Skeletal muscle cell (primary cell): ENCODE measurements at regions not wholly inside any gene's neighbourhood (a gene's known extent, or its start where the extent isn't known, plus 50 kb on each side); places are given as distances from the start of the nearest gene placed in this dataset.
"Not testable (repeated sequence)": the region's sequence is repeated elsewhere in the genome, so short reads cannot be mapped to it uniquely, and the experiment has no call there.

Experiments used
- DNase-seq: peaks from one replicate; pipeline ENCODE4 v3.0.0-alpha.2; 2010; ENCODE audit warnings: low read depth
- H3K4me3 ChIP-seq: 2 replicates; pipeline ENCODE4 v1.5.1; 2011; ENCODE audit warnings: low read depth, mild to moderate bottlenecking, control low read depth, low read length, moderate library complexity

DNA sequence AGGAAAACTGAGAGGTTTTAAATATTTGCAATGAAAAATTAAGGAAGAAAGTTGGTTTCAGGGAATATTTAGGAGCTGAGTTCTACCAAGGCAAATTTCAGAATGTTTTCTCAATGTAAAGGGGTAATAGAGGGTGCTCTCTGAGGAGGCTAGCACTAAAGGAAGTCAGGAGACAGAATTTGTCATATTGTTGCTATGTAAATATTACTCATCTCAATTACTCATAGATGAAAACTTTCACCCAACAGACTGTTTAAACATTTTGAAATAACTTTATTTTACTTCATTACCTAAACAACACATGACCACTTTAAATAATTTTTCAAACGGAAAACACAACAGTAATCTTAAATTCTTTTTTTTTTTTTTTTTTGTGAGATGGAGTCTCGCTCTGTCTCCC is 274.8 kb upstream of the NRG3 start:
- no peak overlapping the region for H3K4me3 ChIP-seq
- DNase-seq: peak; percentile 14

DNA sequence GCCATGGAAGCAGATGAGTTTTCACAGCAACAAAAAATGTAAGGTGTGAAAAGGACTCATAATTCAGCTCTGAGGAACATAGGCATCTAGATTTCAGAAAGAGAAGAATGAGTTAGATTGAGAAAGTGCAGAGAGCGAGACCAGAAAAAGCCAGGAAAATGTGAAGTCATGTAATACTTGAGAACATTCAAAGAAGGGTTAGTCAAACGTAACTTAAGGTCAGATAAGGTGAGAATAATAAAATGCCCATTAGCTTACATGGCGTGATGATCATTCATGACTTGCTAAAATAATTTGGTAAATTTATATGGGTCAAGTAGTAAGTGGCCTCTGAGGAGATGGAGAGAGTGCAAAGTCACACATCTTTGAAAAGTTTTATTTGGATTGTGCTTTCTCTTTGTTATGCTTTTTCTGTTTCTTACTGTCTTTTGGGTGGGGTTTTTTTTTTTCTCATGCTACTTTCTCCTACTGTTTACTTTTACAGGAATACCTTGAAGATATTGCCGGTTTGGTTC is 271.8 kb upstream of the NRG3 start:
- DNase-seq: no peak
- H3K4me3 ChIP-seq: no peak overlapping the region

DNA sequence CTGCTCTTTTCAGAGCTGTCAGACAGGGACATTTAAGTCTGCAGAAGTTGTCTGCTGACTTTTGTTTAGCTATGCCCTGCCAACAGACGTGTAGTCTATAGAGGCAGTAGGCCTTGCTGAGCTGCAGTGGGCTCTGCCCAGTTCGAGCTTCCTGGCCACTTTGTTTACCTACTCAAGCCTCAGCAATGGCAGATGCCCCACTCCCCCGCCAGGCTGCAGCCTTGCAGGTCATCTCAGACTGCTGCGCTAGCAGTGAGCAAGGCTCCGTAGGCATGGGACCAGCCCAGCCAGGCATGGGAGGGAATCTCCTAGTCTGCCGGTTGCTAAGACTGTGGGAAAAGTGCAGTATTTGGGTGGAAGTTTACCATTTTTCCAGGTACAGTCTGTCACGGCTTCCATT is 230.5 kb upstream of the NRG3 start:
- not testable (repeated sequence) for H3K4me3 ChIP-seq, DNase-seq

DNA sequence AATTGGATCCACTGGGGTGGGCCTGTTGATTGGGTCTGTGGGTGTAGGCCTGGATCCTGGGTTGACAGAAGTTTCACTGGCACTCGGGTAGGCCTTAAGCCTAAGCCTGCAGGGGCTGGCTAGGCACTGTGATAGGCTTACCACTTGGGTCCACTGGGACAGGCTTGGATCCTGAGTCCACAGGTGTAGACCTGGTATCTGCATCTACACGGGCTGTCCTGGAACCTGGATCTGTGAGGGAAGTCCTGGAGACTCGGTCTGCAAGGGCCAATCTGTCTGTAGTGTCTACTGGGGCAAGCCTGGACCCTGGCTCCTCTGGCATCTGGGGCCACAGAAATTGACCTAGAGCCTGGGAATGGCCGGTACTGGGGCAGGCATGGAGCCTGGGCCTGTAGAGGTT is 219.0 kb upstream of the NRG3 start:
- H3K4me3 ChIP-seq: no peak overlapping the region
- no peak for DNase-seq

DNA sequence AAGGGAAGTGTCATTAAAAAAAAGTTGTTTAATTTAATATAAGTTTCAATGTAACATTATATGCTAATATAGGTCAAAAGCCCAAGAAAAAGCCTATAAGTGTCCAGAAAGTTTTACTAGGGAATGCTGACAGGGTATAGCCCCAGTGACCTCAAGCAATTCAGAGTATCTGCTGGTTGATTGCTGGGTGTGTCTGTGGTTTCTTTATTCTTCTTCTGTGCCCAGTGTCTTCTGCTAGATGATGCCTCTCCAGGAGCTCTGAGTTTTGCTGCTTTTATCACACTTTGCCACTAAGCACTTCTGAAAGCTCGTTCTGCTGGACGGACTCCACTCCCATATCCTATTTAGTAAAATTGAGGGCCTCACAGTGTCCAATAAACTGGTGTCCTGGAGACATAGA is 212.2 kb upstream of the NRG3 start:
- H3K4me3 ChIP-seq: no peak overlapping the region
- no peak for DNase-seq

DNA sequence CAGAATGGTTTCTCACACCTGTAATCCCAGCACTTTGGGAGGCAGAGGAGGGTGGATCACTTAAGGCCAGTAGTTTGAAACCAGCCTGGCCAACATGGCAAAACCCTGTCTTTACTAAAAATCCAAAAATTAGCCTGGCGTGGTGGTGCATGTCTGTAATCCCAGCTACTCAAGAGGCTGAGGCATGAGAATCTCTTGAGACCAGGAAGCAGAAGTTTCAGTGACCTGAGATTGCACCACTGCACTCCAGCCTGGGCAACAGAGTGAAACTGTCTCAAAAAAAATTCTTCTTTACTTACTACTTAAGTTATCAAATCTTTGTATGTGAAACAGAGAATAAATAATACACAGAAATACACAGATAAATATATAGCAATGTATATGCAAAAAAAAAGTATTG is 210.2 kb upstream of the NRG3 start:
- H3K4me3 ChIP-seq, DNase-seq: not testable (repeated sequence)

DNA sequence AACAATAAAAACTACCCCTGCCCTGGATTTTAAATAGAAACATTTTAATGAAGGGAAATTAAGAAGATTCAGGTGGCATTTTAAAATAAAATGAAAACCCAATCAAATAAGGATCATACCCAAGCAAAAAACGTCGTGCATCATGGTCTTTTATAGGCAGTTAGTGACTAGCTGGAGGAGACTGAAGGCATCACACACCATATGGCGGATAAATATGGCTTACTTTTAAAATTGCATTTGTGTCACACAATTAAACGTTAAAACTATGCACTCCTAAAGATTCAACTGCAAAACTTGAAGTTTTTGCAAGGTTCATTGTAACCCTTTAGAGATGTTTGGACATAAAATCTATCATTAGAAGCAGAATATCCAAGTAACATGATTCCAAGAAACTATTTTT is 200.1 kb upstream of the NRG3 start:
- H3K4me3 ChIP-seq: no peak overlapping the region
- no peak for DNase-seq

DNA sequence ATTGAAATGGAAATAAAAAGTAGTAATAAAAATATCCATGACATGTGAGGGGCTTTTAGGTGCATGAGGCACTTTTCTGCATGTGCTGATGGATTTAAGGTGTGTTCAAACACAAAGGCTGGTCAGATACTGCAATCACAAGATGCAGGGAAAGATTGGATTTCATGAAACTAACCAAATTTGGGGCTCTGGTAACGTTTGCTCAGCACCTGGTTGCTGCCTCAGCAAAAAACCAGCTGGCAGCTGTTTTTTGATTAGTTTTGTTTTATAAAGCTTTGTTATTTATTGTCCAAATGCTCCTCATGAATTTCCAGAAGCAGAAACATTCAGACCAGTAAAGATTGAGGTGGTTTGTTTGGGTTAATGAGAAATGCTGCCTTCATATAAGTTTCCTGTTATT is 195.7 kb upstream of the NRG3 start:
- no peak for DNase-seq
- no peak overlapping the region for H3K4me3 ChIP-seq

DNA sequence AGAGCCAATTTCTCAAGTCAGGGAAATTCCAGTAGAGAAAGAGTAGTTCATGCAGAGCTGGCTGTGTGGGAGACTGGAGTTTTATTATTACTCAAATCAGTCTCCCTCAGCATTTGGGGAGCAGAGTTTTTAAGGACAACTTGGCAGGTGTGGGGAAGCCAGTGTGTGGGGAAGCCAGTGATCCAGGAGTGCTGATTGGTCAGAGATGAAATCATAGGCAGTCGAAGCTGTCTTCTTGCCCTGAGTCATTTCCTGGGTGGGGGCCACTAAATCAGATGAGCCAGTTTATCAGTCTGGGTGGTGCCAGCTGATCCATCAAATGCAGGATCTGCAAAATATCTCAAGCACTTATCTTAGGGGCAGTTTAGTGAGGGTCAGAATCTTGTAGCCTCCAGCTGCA is 194.6 kb upstream of the NRG3 start:
- H3K4me3 ChIP-seq: no peak overlapping the region
- no peak for DNase-seq

DNA sequence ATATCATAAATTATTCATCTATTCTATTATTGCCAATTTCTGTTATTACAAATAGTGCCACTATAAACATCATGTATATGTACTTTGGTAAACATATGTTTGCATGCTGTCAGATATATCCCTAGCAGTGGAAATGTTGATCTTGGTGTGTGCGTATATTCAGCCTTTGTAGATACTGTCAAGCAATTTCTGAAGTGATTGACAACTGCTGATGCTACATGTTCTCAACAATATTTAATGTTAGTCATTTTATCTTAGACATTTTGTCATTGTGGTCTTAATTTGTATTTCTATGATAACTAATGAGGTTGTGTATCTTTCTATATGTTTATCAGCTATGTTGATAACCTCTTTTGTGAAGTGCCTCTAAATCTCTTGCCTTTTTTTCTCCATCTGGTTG is 186.5 kb upstream of the NRG3 start:
- no peak for DNase-seq
- no peak overlapping the region for H3K4me3 ChIP-seq

DNA sequence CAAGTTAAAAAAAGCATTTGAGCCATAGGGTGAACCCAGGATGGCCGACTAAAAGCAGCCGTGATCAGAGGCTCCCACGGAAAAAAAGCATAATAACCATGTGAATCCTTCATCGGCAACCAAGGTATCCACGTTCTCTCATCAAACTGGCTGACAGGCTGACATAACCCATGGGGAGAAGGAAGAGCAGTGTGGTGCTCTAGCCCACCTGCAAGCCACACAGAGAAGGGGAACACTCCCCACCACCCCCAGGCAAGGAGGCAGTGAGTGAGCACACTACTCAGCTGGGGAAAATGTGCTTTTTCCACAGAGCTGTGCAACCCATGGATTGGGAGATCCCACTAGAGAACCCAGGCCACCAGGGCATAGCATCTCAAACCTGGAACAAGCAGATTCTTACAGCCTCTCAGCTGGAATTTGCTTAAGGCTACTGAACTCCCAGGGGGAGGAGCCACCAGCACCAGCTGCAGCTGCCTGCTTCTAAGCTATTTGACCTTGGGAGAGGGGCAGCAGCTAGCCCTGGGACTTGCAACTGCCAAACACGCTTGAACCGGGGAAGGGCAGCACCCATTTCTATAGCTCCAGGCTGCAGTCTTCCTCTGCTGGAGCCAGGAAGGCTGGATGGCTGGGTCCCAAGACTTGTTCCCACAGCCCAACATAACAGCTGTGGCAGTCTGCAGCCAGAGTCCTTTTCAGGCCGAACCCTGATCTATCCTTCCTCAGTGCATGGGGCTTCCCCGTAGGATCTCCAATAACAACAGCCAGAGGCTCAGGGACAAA is 178.2 kb upstream of the NRG3 start:
- DNase-seq: no peak
- H3K4me3 ChIP-seq: no peak overlapping the region

DNA sequence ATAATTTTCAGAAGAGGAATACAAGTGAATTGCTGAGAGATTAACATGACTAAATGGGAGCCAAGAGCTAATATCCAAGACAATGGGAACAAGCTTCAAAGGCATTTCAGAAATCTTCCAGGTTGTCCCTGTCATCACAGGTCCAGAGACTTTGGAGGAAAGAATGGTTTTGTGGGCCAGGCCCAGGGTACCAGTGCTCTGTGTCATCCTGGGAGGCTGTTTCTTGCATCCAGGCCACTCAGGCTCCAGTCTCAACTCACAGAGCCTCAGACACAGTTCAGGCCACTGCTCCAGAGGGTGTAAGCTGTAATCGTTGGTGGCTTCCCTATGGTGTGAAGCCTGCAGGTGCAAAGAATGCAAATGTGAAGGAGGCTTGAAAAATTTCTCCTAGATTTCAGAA is 170.4 kb upstream of the NRG3 start:
- no peak for DNase-seq
- H3K4me3 ChIP-seq: no peak overlapping the region

DNA sequence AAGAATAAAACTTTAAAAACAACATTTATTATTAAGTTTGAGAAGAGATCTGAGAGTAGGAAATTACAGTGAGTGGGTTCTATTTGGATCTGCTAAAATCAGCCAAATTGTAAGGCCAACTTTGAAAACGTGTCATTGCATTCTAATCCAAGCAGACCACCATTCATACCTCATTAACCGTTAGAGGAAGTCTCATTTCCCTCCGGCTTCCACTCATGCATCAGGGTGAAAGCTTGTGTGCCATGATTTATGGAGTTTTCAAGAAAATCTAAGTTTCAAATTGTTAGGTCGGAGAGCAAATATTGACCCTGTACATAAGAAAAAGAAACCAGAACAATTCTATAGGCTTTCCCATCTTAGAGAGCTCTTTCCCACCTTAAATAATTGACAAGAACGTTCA is 166.6 kb upstream of the NRG3 start:
- no peak overlapping the region for H3K4me3 ChIP-seq
- DNase-seq: no peak

DNA sequence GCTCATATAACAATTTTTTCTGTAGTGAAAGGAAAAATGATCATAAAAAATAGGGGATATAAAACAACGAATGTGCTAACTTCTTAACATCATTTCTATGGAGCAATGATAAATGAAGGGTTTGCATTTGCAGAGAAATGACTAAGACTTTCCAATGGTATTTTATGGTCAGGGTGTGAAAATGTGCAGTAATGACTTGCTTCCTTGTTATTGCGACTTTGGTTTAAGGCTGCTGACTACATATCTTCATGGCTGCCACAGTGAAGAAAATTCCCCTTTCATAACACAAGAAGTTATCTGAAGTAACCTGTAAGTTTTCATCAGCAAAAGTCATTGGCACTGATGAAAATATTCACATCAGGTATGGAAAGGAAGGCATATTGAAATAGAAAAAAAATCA is 166.1 kb upstream of the NRG3 start:
- no peak for DNase-seq
- no peak overlapping the region for H3K4me3 ChIP-seq

DNA sequence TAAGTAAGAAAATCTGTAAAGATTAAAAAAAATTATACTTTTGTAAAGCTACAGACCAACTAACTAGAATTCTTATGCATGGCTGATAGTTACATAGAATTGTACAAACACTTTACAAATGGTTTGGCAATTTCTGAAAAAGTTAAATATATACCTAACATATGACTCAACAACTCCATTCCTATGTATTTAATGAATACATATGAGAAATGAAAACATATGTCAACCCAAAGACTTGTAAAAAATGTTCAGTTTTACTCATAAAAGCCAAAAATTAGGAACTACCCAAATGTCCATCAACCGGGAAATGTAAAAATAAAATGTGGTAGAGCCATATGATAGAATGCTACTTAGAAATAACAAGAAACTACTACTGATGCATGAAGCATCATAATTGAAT is 152.6 kb upstream of the NRG3 start:
- no peak overlapping the region for H3K4me3 ChIP-seq
- no peak for DNase-seq

DNA sequence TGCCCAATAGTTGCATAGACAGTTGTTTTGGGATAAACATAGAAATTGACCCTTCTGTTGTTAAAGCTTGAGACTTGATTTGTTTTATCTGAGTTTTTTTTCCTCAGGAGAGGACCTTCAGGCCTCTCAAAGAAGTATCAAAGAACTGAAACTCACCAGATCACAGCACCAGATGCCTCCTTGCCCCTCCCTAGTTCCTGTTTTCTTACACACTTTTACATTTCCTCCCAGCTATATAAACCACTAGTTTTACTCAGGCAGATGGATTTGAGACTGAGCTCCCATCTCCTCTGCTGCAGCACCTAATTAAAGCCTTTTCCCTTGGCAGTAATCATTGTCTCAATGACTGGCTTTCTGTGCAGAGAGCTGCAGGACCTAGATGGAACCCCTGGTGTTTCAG is 150.6 kb upstream of the NRG3 start:
- DNase-seq: no peak

DNA sequence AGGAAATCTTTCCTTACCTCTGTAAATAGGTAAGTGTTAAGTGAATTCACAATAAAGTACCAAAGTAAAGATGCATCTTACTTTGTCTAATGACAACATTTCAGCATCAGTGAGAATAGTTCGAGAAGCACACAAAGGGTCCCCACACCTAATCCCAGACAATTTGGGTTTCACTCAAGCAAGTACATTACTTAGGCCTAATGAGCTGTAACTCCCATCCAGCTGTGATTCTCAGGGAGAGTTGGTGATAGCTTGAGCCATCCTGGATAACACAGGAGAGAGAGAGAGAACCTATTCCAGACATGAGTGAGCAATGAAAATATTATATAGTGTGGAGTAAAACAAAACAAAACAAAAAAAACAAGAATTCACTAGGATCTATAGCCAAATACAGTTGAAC is 149.1 kb upstream of the NRG3 start:
- DNase-seq: no peak
- H3K4me3 ChIP-seq: no peak overlapping the region

More for the DNA sequence above, 150.6 kb upstream of the NRG3 start:
- H3K4me3 ChIP-seq: no peak overlapping the region

DNA sequence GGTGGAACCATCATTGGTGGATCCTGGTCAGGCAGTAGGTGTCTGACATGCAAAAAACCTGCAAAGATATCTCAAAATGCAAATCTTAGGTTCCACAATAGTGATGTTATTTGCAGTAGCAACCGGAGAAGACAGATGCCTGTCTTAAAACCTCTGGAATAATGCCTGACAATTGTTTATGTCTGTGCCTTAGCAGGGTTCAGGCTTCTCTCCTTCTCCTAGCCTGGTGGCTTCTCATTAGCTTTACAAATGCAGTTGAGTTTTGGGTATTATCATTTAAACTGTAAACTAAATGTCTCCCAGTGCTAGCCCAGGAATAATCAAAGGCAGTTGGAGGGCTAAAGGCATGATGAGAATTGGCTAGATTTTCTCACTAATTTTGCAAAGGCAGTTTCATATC is 146.3 kb upstream of the NRG3 start:
- no peak for DNase-seq
- H3K4me3 ChIP-seq: no peak overlapping the region

DNA sequence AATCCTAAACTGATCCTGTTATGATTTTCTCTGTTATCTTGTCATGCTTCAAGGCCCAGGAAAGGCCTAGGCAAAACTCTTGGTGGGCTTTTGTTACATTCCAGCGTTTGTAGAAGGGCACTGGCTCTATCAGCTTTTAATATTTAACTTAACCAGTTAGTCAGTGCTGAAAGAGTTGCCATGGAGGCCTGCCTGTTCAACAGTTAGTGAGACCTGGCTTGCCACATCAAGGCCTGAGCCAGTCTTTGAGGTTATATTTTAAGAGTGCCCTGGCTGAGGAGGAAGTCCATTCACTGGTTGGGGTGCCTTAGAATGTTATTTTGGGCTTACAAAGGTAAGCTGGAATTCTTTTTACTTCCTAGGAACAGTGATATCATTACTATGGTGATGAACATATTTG is 144.1 kb upstream of the NRG3 start:
- no peak overlapping the region for H3K4me3 ChIP-seq
- no peak for DNase-seq

DNA sequence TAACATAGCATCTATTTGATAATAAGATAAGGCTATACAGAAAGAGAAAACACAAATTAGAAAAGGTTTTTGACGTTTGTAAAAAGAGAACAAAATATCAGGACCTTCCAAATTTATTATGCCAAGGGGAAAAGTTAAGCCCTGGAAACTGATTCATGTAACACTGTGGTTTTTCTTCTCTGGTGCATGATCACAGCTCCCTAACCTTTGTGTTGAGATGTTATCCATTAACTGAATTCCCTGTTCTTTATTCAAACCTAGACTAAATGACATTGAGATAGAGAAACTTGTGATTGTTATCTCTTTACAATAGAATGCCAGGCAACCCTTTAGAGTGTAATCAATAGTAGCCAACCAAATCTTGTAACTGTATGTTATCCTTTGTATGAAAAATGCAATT is 141.5 kb upstream of the NRG3 start:
- no peak overlapping the region for H3K4me3 ChIP-seq

DNA sequence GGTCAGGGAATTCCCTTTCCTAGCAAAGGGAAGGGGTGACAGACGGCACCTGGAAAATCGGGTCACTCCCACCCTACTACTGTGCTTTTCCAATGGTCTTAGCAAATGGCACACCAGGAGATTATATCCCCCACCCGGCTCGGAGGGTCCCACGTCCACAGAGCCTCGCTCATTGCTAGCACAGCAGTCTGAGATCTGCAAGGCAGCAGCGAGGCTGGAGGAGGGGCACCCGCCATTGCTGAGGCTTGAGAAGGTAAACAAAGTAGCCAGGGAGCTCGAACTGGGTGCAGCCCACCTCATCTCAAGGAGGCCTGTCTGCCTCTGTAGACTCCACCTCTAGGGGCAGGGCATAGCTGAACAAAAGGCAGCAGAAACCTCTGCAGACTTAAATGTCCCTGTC is 139.8 kb upstream of the NRG3 start:
- DNase-seq, H3K4me3 ChIP-seq: not testable (repeated sequence)

More for the DNA sequence above, 141.5 kb upstream of the NRG3 start:
- no peak for DNase-seq

DNA sequence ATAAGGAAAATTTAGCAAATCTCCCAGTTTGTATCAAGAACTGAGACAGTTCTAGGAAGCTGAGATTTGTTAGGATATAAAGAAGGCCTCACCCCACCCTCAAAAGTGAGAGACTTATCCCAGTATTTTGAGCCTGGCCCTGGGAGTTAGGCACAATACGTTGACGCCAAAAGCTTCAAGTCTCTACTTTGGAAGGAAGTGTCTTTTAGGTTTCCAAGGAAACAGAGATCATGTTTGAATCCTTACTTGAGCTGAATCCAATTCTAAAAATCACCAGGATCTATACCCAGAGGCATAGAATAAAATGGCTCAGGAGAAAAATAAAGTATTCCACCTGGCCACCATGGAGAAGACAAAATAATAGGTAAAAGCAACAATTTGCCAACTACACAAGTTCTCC is 115.9 kb upstream of the NRG3 start:
- DNase-seq: no peak

More for the DNA sequence above, 115.9 kb upstream of the NRG3 start:
- no peak overlapping the region for H3K4me3 ChIP-seq
